Loucy (cell line): ENCODE measurements at regions not wholly inside any gene's neighbourhood (a gene's known extent, or its start where the extent isn't known, plus 50 kb on each side); places are given as distances from the start of the nearest gene placed in this dataset.

ENCODE experiments used
- H2AFZ ChIP-seq: fragments of 200-600 bp; sonication (generic); 2 replicates; pipeline ENCODE4 v1.6.0; 2016; ENCODE audit warnings: antibody characterized with exemption, mild to moderate bottlenecking, low read length, moderate library complexity
- H3F3A ChIP-seq: fragments of 200-600 bp; 2 replicates; pipeline ENCODE4 v1.6.0; 2016; ENCODE audit warnings: antibody characterized with exemption, low read depth, mild to moderate bottlenecking
- H3K27me3 ChIP-seq: fragments of 200-600 bp; sonication (generic); 2 replicates; pipeline ENCODE4 v1.6.1; 2014; ENCODE audit warnings: low read length, mild to moderate bottlenecking; ENCODE audit not compliant: insufficient read depth, poor library complexity, severe bottlenecking
- H3K36me3 ChIP-seq: fragments of 200-600 bp; sonication (generic); 2 replicates; pipeline ENCODE4 v1.6.1; 2016; ENCODE audit warnings: low read length; ENCODE audit not compliant: insufficient read depth
- H3K4me1 ChIP-seq: fragments of 200-600 bp; sonication (generic); 2 replicates; pipeline ENCODE4 v1.5.1; 2014; ENCODE audit warnings: low read length, mild to moderate bottlenecking; ENCODE audit not compliant: insufficient read depth, poor library complexity, severe bottlenecking
- H3K4me2 ChIP-seq: fragments of 200-600 bp; sonication (generic); 2 replicates; pipeline ENCODE4 v1.6.0; 2014; ENCODE audit warnings: antibody characterized with exemption, low read length, low read depth, mild to moderate bottlenecking; ENCODE audit not compliant: poor library complexity, severe bottlenecking
- H3K4me3 ChIP-seq: fragments of 200-600 bp; sonication (generic); 2 replicates; pipeline ENCODE4 v1.5.1; 2014; ENCODE audit warnings: low read length, mild to moderate bottlenecking, mixed read lengths; ENCODE audit not compliant: poor library complexity, severe bottlenecking
- H3K79me2 ChIP-seq: fragments of 200-600 bp; sonication (generic); 2 replicates; pipeline ENCODE4 v1.6.1; 2014; ENCODE audit warnings: low read length; ENCODE audit not compliant: insufficient read depth
- H3K9ac ChIP-seq: fragments of 200-600 bp; sonication (generic); 2 replicates; pipeline ENCODE4 v1.6.0; 2014; ENCODE audit warnings: mild to moderate bottlenecking, low read depth, low read length, moderate library complexity; ENCODE audit not compliant: poor library complexity, severe bottlenecking
- H3K9me2 ChIP-seq: fragments of 200-600 bp; sonication (generic); replicated peaks from 2 replicates; pipeline ENCODE4 v1.6.1; 2016; ENCODE audit warnings: low read depth, low read length, mixed read lengths
- H3K9me3 ChIP-seq: fragments of 200-600 bp; sonication (generic); 2 replicates; pipeline ENCODE4 v1.6.1; 2014; ENCODE audit warnings: mild to moderate bottlenecking, antibody characterized with exemption, low read length, low read depth; ENCODE audit not compliant: insufficient read depth
- H4K20me1 ChIP-seq: fragments of 200-600 bp; sonication (generic); 2 replicates; pipeline ENCODE4 v1.6.0; 2014; ENCODE audit warnings: antibody characterized with exemption, low read length, mild to moderate bottlenecking; ENCODE audit not compliant: insufficient read depth, poor library complexity, severe bottlenecking
- CTCF ChIP-seq: fragments of 200-600 bp; sonication (generic); conservative IDR thresholded peaks from 2 replicates; pipeline ENCODE4 v1.5.1; 2014; ENCODE audit warnings: mild to moderate bottlenecking, antibody characterized with exemption, low read length
- EZH2phosphoT487 ChIP-seq: fragments of 200-600 bp; IDR thresholded peaks from 2 replicates; pipeline ENCODE4 v1.6.1; 2018; ENCODE audit warnings: antibody characterized with exemption, mild to moderate bottlenecking, moderate library complexity, borderline replicate concordance

- H3K36me3 ChIP-seq = no peaks in the 10 kb centered on the region
- H3K9me3 ChIP-seq = no peaks in the 10 kb centered on the region
- TF ChIP-seq EZH2phosphoT487 (no peak), CTCF (no peak)
- H3K4me1 ChIP-seq = no peaks in the 10 kb centered on the region
- no peaks in the 10 kb centered on the region for H3K79me2 ChIP-seq
- H2AFZ ChIP-seq = no peak overlapping the region
- H3K9ac ChIP-seq = no peak overlapping the region
- H3K9me2 ChIP-seq = no peaks in the 10 kb centered on the region
- H3F3A ChIP-seq = no peaks in the 10 kb centered on the region
- H3K27me3 ChIP-seq = no peaks in the 10 kb centered on the region
- H3K4me2 ChIP-seq = no peak overlapping the region
- H3K4me3 ChIP-seq = no peak overlapping the region
- no peaks in the 10 kb centered on the region for H4K20me1 ChIP-seq
Observed at GRCh38 chr2:114185501-114185900, 256.9 kb upstream of the DPP10 start.

GRCh38 chr2:114192362-114192761, 250.1 kb upstream of the DPP10 start:
- Histone ChIP-seq H3K4me1 (no peaks in the 10 kb centered on the region), H4K20me1 (no peaks in the 10 kb centered on the region), H2AFZ (no peak overlapping the region), H3K27me3 (no peaks in the 10 kb centered on the region), H3F3A (no peaks in the 10 kb centered on the region), H3K79me2 (no peaks in the 10 kb centered on the region), H3K4me3 (no peak overlapping the region), H3K36me3 (no peaks in the 10 kb centered on the region), H3K9me2 (no peaks in the 10 kb centered on the region), H3K9me3 (no peaks in the 10 kb centered on the region), H3K4me2 (no peak overlapping the region), H3K9ac (no peak overlapping the region)
- no peak for TF ChIP-seq EZH2phosphoT487
- no peak for TF ChIP-seq CTCF

- Histone ChIP-seq H3K79me2 (no peaks in the 10 kb centered on the region), H3K4me3 (no peak overlapping the region)
Observed at GRCh38 chr2:114201781-114202180, 240.7 kb upstream of the DPP10 start.

More at GRCh38 chr2:114201781-114202180, 240.7 kb upstream of the DPP10 start:
- Histone ChIP-seq H3K4me2 (no peak overlapping the region), H3K9me2 (no peaks in the 10 kb centered on the region), H3K9me3 (no peaks in the 10 kb centered on the region), H3K9ac (no peak overlapping the region), H4K20me1 (no peaks in the 10 kb centered on the region), H2AFZ (no peak overlapping the region), H3K4me1 (no peaks in the 10 kb centered on the region), H3K36me3 (no peaks in the 10 kb centered on the region), H3K27me3 (no peaks in the 10 kb centered on the region), H3F3A (no peaks in the 10 kb centered on the region)
- TF ChIP-seq EZH2phosphoT487 (no peak), CTCF (0 out of 2 replicates have a peak, but pooled peaks have one; percentile 11)
